Hepatic stellate cell (primary cell): ENCODE measurements at regions not wholly inside any gene's neighbourhood (a gene's known extent, or its start where the extent isn't known, plus 50 kb on each side); places are given as distances from the start of the nearest gene placed in this dataset.

Source experiments
- DNase-seq: peaks from one replicate; pipeline ENCODE4 v3.0.0; 2011; ENCODE audit warnings: low spot score

- DNase-seq: no peak
Measured at GRCh38 chr5:133736512-133736911, 124.2 kb upstream of the FSTL4 start.

- DNase-seq: peak; percentile 22
Measured at GRCh38 chr5:133735346-133735745, 123.0 kb upstream of the FSTL4 start.

- DNase-seq: no peak
Measured at GRCh38 chr5:133734916-133735315, 122.6 kb upstream of the FSTL4 start.

GRCh38 chr5:133732536-133732935 is 120.2 kb upstream of the FSTL4 start:
- DNase-seq: no peak

- no peak for DNase-seq
Measured at GRCh38 chr5:133731951-133732350, 119.6 kb upstream of the FSTL4 start.

GRCh38 chr5:133730866-133731265 is 118.5 kb upstream of the FSTL4 start:
- no peak for DNase-seq

- no peak for DNase-seq
Measured at GRCh38 chr5:133730346-133730745, 118.0 kb upstream of the FSTL4 start.

GRCh38 chr5:133729800-133730199 is 117.5 kb upstream of the FSTL4 start:
- DNase-seq: no peak

GRCh38 chr5:133728475-133728874 is 116.1 kb upstream of the FSTL4 start:
- no peak for DNase-seq

GRCh38 chr5:133727636-133728035 is 115.3 kb upstream of the FSTL4 start:
- DNase-seq: no peak

- DNase-seq: no peak
Measured at GRCh38 chr5:133723651-133724366, 111.5 kb upstream of the FSTL4 start.

- DNase-seq: no peak
Measured at GRCh38 chr5:133723126-133723525, 110.8 kb upstream of the FSTL4 start.

- no peak for DNase-seq
Measured at GRCh38 chr5:133721365-133721764, 109.0 kb upstream of the FSTL4 start.

GRCh38 chr5:133718457-133718856 is 106.1 kb upstream of the FSTL4 start:
- DNase-seq: no peak

GRCh38 chr5:133716532-133717183 is 104.3 kb upstream of the FSTL4 start:
- no peak for DNase-seq

- no peak for DNase-seq
Measured at GRCh38 chr5:133715616-133716015, 103.3 kb upstream of the FSTL4 start.

GRCh38 chr5:133715216-133715615 is 102.9 kb upstream of the FSTL4 start:
- DNase-seq: no peak

- DNase-seq: no peak
Measured at GRCh38 chr5:133714161-133714915, 102.0 kb upstream of the FSTL4 start.

GRCh38 chr5:133713751-133714150 is 101.4 kb upstream of the FSTL4 start:
- DNase-seq: no peak

- DNase-seq: no peak
Measured at GRCh38 chr5:133713209-133713608, 100.9 kb upstream of the FSTL4 start.

- DNase-seq: no peak
Measured at GRCh38 chr5:133712562-133712961, 100.2 kb upstream of the FSTL4 start.

GRCh38 chr5:133709209-133709725 is 96.9 kb upstream of the FSTL4 start:
- DNase-seq: no peak

GRCh38 chr5:133708331-133708850 is 96.0 kb upstream of the FSTL4 start:
- DNase-seq: no peak
